SK-N-SH treated with all-trans-retinoic acid at 6 μM for 48 hours (cell line): ENCODE measurements at regions not wholly inside any gene's neighbourhood (a gene's known extent, or its start where the extent isn't known, plus 50 kb on each side); places are given as distances from the start of the nearest gene placed in this dataset.

Experiments
- ARNTL ChIP-seq: fragments of 450-650 bp; formaldehyde crosslinking; IDR thresholded peaks from 2 replicates; pipeline ENCODE4 v1.5.0; 2020; ENCODE audit warnings: low read depth, mild to moderate bottlenecking, moderate library complexity, borderline replicate concordance
- ESRRG ChIP-seq: fragments of 250-450 bp; sonication (Bioruptor Pico); IDR thresholded peaks from 2 replicates; pipeline ENCODE4 v1.6.1; 2021; ENCODE audit warnings: mild to moderate bottlenecking
- GLIS3 ChIP-seq: fragments of 250-450 bp; sonication (Bioruptor Pico); IDR thresholded peaks from 2 replicates; pipeline ENCODE4 v1.5.0; 2020; ENCODE audit warnings: mild to moderate bottlenecking, moderate library complexity
- ISL1 ChIP-seq: fragments of 250-450 bp; sonication (Bioruptor Pico); IDR thresholded peaks from 2 replicates; pipeline ENCODE4 v2.1.2; 2022; ENCODE audit warnings: mild to moderate bottlenecking, moderate library complexity
- ZC3H10 ChIP-seq: fragments of 250-450 bp; sonication (Bioruptor Pico); IDR thresholded peaks from 2 replicates; pipeline ENCODE4 v1.5.1; 2021; ENCODE audit warnings: mild to moderate bottlenecking, moderate library complexity
- ZFP3 ChIP-seq: fragments of 250-450 bp; sonication (Bioruptor Pico); IDR thresholded peaks from 2 replicates; pipeline ENCODE4 v1.5.0; 2020; ENCODE audit warnings: mild to moderate bottlenecking, moderate library complexity
- ZFP30 ChIP-seq: fragments of 450-650 bp; formaldehyde crosslinking; IDR thresholded peaks from 2 replicates; pipeline ENCODE4 v1.5.0; 2022; ENCODE audit warnings: mild to moderate bottlenecking, moderate library complexity
- TF ChIP-seq, protein P1 (sequence below): fragments of 250-450 bp; sonication (Bioruptor Pico); IDR thresholded peaks from 2 replicates; pipeline ENCODE4 v1.5.1; 2020; ENCODE audit warnings: low read depth, mild to moderate bottlenecking, moderate library complexity
- TF ChIP-seq, protein P2 (sequence below): fragments of 250-450 bp; sonication (Bioruptor Pico); IDR thresholded peaks from 2 replicates; pipeline ENCODE4 v1.5.0; 2020; ENCODE audit warnings: mild to moderate bottlenecking, moderate library complexity
- TF ChIP-seq, protein P3 (sequence below): fragments of 250-450 bp; sonication (Bioruptor Pico); IDR thresholded peaks from 2 replicates; pipeline ENCODE4 v1.8.0; 2021; ENCODE audit warnings: low read depth, mild to moderate bottlenecking, moderate library complexity, borderline replicate concordance

DNA sequence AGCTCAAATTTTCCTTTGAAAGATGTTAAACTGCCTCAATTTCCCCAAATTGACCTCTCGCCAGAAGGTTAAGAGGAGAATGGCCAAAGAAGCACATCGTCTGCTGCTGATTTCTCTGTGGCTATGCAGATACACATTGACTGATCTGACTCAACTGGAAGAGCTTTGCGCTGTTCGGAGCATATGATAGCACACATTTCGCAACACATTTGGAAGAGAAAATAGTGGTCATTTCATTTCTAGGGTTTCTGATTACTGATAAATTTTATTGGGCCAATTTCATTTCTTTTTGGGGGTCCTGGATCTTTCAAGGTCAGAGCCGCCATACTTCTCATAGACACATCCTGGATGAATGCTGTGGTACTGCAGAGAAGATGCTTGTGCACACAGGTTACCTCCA lies 138.5 kb downstream of the TMEM200C start:
- TF ChIP-seq GLIS3 (CRISPR knock-in tag) (no peak), ISL1 (CRISPR knock-in tag) (no peak), ZFP30 (CRISPR knock-in tag) (no peak), ESRRG (CRISPR knock-in tag) (no peak), ZC3H10 (CRISPR knock-in tag) (no peak), ARNTL (CRISPR knock-in tag) (no peak), ZFP3 (CRISPR knock-in tag) (no peak)
- TF ChIP-seq, protein P1, sequence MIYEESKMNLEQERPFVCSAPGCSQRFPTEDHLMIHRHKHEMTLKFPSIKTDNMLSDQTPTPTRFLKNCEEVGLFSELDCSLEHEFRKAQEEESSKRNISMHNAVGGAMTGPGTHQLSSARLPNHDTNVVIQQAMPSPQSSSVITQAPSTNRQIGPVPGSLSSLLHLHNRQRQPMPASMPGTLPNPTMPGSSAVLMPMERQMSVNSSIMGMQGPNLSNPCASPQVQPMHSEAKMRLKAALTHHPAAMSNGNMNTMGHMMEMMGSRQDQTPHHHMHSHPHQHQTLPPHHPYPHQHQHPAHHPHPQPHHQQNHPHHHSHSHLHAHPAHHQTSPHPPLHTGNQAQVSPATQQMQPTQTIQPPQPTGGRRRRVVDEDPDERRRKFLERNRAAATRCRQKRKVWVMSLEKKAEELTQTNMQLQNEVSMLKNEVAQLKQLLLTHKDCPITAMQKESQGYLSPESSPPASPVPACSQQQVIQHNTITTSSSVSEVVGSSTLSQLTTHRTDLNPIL (CRISPR knock-in tag): no peak
- TF ChIP-seq, protein P2, sequence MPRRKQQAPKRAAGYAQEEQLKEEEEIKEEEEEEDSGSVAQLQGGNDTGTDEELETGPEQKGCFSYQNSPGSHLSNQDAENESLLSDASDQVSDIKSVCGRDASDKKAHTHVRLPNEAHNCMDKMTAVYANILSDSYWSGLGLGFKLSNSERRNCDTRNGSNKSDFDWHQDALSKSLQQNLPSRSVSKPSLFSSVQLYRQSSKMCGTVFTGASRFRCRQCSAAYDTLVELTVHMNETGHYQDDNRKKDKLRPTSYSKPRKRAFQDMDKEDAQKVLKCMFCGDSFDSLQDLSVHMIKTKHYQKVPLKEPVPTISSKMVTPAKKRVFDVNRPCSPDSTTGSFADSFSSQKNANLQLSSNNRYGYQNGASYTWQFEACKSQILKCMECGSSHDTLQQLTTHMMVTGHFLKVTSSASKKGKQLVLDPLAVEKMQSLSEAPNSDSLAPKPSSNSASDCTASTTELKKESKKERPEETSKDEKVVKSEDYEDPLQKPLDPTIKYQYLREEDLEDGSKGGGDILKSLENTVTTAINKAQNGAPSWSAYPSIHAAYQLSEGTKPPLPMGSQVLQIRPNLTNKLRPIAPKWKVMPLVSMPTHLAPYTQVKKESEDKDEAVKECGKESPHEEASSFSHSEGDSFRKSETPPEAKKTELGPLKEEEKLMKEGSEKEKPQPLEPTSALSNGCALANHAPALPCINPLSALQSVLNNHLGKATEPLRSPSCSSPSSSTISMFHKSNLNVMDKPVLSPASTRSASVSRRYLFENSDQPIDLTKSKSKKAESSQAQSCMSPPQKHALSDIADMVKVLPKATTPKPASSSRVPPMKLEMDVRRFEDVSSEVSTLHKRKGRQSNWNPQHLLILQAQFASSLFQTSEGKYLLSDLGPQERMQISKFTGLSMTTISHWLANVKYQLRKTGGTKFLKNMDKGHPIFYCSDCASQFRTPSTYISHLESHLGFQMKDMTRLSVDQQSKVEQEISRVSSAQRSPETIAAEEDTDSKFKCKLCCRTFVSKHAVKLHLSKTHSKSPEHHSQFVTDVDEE: no peak
- TF ChIP-seq, protein P3, sequence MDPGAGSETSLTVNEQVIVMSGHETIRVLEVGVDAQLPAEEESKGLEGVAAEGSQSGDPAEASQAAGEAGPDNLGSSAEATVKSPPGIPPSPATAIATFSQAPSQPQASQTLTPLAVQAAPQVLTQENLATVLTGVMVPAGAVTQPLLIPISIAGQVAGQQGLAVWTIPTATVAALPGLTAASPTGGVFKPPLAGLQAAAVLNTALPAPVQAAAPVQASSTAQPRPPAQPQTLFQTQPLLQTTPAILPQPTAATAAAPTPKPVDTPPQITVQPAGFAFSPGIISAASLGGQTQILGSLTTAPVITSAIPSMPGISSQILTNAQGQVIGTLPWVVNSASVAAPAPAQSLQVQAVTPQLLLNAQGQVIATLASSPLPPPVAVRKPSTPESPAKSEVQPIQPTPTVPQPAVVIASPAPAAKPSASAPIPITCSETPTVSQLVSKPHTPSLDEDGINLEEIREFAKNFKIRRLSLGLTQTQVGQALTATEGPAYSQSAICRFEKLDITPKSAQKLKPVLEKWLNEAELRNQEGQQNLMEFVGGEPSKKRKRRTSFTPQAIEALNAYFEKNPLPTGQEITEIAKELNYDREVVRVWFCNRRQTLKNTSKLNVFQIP: no peak
